ENCODE measurements at regions not wholly inside any gene's neighbourhood (a gene's known extent, or its start where the extent isn't known, plus 50 kb on each side); places are given as distances from the start of the nearest gene placed in this dataset.

GRCh38 chr3:77868725-77869124, 828.8 kb downstream of the ROBO2 start:
- DNase-seq: no peak

DNA sequence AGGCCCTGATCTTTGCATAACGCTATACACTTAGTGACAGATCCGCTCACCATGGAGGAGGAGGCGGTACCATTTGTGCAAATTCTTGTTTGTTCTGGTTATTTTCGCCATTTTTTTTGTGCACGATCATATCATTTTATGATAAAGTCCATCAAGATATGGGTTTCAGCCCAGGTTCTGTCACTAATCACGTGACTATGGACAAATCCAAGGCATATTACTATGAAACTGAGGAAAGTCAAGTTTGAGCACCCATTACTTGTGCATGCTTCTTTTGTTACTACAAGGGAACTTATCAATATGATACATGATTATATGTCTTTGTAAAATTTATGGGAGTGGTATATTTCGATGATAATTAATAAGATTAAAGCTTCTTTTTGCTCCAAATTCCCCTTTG, 829.5 kb downstream of the ROBO2 start:
- DNase-seq: no peak

DNA sequence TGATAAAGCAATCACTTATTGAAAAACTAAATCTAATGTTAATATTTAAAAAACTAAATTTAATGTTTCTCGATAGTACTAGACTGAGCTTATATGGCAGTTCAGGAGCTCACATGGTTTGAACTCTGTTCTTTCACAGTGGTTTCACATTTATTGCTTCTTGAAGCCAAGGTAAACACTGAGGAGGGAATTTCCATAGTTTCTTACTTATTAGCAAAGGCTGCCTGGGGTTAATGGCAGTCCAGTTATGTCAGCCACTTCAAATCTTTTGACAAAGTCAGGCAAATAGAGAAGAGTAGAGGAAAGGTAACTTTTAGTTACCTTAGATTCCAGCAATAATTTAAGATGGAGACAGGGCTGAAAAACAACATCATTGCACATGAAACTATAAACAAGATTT, 831.5 kb downstream of the ROBO2 start:
- DNase-seq: no peak

GRCh38 chr3:77873598-77873997, 833.7 kb downstream of the ROBO2 start:
- DNase-seq: peak; percentile 38

DNA sequence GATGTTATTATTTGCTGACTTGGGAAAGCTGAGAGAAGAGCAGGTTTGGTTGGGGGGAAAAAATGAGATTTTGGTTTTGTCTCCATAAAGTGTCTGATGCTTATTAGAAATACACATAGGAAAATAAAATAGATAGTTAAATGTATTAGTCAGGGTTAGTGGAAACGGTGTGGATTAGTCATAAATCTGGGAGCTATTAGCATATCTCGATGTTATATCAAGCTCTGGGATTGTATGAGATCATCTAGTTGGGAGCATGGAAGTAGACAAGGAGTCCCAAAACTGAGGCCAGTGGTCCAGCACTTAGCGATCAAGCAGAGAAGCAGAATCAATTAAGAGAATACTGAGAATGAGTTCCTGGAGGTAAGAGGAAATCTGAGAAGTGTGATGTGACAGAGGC, 845.5 kb downstream of the ROBO2 start:
- no peak for DNase-seq

- no peak for DNase-seq
Measured at GRCh38 chr3:77887611-77888010, 847.7 kb downstream of the ROBO2 start.

DNA sequence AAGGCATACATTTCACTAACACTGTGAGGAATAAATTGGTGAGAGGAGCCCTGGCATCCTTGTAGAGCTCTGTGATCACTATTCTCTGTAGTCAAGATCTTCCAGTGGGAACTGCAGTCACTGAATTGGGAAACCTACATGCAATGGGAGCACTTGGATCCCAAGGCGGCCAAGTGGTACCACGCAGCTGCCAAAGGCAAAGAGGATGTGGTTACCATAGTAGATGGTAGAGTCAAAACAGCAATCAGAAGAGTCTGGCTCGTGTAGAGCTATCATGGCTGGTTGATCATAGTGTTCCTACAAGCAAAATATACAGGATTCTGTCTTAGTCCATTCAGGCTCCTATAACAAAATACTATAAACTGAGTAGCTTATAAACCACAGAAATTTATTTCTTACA, 849.7 kb downstream of the ROBO2 start:
- DNase-seq: no peak

DNA sequence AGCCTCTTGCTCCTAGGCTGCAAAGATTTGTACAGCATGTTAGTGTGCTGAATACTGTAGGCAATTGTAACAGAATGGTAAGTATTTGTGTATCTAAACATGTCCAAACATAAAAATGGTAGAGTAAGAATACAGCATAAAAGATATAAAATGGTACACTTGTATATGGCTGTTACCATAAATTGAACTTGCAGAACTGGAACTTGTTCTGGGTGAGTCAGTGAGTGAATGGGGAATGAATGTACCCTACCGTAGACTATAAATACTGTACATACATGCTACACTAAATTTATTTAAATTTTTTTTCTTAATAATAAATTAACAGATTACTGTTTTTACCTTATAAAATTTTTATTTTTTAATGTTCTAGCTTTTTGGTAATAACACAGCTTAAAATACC, 858.7 kb downstream of the ROBO2 start:
- no peak for DNase-seq

- no peak for DNase-seq
Measured at GRCh38 chr3:77902675-77903074, 862.8 kb downstream of the ROBO2 start.

- no peak for DNase-seq
Measured at GRCh38 chr3:77906102-77906709, 866.3 kb downstream of the ROBO2 start.

- DNase-seq: no peak
Measured at GRCh38 chr3:77913524-77914174, 873.8 kb downstream of the ROBO2 start.

GRCh38 chr3:77915336-77915735, 875.4 kb downstream of the ROBO2 start:
- no peak for DNase-seq

GRCh38 chr3:77917225-77917624, 877.3 kb downstream of the ROBO2 start:
- no peak for DNase-seq

DNA sequence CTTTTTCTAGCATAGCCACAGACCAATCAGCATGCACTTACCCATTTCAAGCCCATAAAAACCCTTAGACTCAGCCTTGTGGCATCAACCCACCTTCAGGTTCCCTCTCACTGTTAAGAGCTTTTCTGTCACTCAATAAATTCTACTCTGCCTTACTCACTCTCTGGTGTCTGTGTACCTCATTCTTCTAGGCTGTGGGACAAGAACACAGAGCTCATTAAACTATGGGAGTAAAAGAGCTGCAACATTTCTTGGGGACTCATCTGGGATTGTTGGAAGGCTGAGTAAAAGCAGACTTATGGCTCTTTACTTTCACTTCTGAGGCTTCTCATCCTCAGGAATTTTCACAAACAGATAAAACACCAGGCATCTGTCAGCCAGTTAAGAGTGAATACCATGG, 879.3 kb downstream of the ROBO2 start:
- no peak for DNase-seq

DNA sequence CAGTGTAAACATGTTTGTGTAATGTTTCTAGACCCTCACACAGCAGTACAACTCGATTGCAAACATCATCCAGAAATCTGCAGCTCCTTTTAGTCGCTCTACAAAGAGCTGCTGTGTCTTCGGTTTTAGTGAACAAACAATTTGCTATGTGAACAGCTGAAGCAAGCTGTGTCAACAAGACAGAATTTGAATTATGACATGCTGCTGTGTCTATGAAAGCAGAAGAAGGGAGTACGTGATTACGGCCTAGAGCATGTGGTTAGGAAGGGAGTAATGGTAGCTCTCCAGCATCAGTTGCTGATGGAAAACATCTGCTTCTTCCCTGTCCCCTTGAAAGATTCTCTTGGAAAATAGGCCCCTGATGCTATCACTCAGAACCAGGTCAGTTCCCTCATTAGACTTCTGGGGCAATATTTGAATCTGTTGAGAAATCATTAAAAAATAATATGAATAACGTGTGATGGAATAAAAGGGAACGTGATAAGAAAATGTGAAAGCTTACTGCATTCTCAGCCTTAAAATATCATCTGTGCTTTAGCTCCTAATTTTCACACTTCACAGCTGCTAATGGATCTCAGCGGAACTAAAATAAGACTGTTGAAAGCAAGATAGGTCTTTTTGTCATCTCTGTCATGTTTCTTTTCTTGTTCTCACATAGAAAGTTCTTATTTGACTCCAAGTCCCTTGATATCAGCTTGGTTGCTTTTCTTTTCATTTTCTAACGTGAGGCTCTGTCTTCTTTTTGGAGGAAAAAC, 891.5 kb downstream of the ROBO2 start:
- peak; percentile 29 for DNase-seq

- DNase-seq: no peak
Measured at GRCh38 chr3:77932926-77933325, 893.0 kb downstream of the ROBO2 start.

DNA sequence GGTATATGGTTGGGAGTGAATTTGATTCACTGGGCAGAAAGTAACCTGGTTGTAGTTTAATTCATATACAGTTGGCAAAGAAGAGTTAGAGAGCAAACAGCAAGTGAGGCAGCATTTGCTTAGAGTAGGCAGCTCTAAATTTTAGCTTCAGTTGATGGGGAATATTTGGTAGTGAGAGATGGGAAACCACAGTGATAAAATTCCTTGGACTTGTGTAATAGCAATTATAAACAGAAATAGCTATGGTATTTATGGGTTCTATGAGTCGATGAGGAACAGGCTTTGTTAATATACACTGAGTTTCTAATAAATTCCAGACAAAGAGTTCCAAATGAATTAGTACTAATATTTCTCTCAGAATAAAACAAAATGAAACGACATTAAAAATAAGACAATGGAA, 894.0 kb downstream of the ROBO2 start:
- no peak for DNase-seq

GRCh38 chr3:77935418-77935817, 895.5 kb downstream of the ROBO2 start:
- no peak for DNase-seq

- DNase-seq: no peak
Measured at GRCh38 chr3:77939726-77940125, 899.8 kb downstream of the ROBO2 start.

DNA sequence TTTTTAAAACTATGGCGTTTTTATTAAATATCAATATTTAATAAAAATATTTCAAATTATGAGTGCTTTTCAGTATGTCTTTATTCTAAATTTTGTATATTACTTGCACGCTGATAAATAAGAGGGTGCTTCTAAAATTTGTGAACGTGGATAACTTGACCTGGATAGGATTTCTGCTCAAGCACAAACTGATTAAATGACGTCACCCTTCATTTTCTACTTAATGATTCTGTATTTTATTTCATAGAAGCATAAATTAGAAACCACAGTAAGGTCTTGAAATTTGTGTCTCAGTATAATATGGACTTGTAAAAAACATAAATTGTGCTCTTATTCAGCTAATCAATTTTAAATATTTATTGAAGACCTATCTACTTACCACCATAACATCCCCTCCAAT, 903.7 kb downstream of the ROBO2 start:
- DNase-seq: no peak

GRCh38 chr3:77945320-77945719, 905.4 kb downstream of the ROBO2 start:
- no peak for DNase-seq

DNA sequence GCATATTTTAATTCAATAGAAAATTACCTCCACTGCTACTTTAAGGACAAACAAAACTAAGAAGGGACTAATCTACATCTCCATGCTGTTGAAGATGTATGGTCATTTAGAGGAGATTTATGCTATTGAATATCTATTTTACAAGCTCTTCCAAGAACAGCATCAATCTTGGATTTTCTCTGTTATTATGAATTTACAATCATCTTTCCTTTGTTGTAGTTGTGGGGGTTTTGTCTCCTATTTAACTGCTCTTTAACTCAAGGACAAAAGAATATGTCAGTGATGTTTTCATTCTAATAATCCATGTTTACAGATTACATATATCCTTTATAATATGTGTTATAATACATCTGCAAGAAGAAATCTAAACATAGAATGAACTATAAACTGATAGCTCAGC, 907.8 kb downstream of the ROBO2 start:
- DNase-seq: no peak

DNA sequence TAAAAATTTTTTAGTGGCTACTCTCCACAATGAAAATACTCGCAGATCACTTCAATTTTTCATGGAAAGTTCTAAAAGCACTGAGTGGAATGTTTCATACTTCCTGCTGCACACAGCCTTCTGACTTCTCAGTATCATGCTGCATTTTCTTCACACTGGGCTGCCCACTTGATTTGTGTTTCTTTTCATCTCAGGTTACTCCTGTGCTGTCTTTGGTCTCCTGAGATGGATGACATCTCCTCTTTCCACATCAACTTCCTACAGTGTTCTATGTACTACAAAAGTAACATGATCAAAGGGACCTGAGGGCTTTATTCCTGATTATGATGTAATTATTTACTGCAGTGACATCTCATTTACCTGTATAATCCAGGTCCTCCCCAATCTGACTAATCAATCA, 927.7 kb downstream of the ROBO2 start:
- no peak for DNase-seq

All from muscle of arm (tissue), 1 donor.